GM19035 (cell line): ENCODE measurements at regions not wholly inside any gene's neighbourhood (a gene's known extent, or its start where the extent isn't known, plus 50 kb on each side); places are given as distances from the start of the nearest gene placed in this dataset.
"Not testable (repeated sequence)": the region's sequence is repeated elsewhere in the genome, so short reads cannot be mapped to it uniquely, and the experiment has no call there.

Experiments
- ATAC-seq: cut with Tn5 transposase; IDR thresholded peaks from one replicate; pipeline ENCODE4 v1.9.1; 2021; ENCODE audit not compliant: unreplicated experiment

GRCh38 chr2:59168766-59169165, 927.6 kb upstream of the FANCL start:
- no peak for ATAC-seq

DNA sequence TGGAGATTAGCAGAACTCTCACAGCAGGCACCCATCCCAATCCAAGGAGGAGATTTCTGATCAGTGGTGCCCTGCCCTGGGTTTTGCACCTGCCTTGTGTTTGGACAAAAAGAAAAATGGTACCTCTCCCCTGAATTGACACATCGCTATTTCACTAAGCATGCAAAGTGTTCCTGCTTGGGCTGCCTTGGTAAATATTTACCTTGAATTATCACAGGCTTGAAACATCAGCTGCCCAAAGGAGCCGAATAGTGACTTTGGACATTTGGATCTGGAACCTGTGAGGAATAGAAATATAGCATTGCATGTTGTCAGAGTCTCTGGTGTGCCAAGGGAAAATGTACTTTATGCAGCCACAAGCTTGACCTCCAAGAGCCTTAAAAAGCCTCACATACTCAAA, 926.4 kb upstream of the FANCL start:
- no peak for ATAC-seq

GRCh38 chr2:59157908-59158307, 916.8 kb upstream of the FANCL start:
- not testable (repeated sequence) for ATAC-seq

- no peak for ATAC-seq
Observed at GRCh38 chr2:59151805-59152204, 910.7 kb upstream of the FANCL start.

GRCh38 chr2:59150217-59150849, 909.2 kb upstream of the FANCL start:
- ATAC-seq: no peak

- no peak for ATAC-seq
Observed at GRCh38 chr2:59149271-59149670, 908.1 kb upstream of the FANCL start.

GRCh38 chr2:59112258-59112657, 871.1 kb upstream of the FANCL start:
- ATAC-seq: no peak

DNA sequence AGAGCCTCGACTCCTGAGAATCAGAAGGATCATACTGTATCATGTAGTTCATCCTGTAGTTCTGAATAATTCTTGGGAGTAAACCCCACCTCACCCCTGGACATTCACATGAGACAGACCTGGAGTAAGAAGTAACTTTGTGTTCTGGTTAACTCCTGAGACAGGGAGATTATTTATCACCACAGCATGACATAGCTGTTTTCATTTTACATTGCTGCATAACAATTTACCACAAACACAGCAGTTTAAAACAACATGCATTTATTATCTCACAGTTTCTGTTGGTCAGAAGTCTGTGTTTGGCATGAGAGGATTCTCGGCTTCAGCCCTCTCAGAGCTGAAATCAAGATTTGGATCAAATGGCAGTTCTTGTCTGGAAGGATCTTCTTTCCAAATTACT, 855.8 kb upstream of the FANCL start:
- ATAC-seq: no peak

DNA sequence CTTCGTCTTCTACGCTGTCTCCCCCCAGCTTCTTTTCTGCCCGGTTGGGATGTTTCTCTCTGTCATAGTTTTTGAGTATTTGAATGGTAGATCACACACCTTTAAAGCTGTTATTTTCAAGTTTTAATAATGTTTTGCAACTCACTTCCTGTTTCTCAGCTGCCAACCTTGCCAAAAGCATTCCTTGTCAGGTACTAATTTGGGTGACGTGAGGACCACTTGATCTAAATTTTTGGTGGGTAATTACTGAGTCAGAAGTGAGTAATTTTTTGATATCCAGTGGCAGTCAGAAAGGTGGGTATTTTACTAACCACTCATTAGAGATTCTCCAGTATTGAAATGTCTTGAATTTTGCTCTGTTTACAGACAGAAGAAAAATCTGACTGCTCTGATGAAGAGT, 852.4 kb upstream of the FANCL start:
- ATAC-seq: no peak

- ATAC-seq: no peak
Observed at GRCh38 chr2:59084326-59084725, 843.2 kb upstream of the FANCL start.

GRCh38 chr2:59083075-59083828, 842.1 kb upstream of the FANCL start:
- no peak for ATAC-seq

- ATAC-seq: no peak
Observed at GRCh38 chr2:59082657-59083056, 841.5 kb upstream of the FANCL start.

DNA sequence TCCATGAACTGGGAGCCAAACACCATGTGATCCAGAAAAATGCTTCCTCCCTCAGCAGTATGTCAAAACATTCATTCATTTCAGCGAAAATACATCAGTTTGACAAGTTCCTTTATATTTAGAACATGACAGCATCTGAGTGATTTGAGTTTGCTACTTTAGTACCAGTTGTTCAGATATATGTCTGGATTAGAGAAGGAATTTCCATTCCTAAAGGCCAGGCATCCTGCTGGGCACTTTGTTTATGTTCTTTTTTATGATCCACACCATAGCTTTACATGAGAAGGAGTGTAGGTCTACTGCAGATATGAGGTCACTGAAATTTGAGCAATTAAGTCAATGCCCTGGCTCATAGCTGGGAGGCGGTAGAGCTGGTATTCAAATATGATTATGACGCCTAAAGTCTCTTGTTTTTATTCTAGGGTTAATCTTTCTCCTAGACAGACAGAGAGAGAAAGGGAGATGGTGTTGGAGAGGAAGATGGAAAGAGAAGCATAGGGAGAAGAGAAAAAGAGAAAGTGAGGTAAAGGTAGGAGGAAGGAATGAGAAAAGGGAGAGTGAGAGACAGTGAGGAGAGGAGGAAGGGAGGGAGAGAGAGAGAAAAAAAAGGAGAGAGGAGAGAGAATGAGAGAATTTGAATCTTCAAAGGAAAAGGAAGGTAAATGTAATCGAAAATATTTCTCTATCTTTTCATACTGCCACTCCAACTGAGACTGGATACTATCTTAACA, 839.5 kb upstream of the FANCL start:
- no peak for ATAC-seq

GRCh38 chr2:59077981-59078531, 836.9 kb upstream of the FANCL start:
- no peak for ATAC-seq

GRCh38 chr2:59077026-59077725, 836.1 kb upstream of the FANCL start:
- ATAC-seq: no peak

DNA sequence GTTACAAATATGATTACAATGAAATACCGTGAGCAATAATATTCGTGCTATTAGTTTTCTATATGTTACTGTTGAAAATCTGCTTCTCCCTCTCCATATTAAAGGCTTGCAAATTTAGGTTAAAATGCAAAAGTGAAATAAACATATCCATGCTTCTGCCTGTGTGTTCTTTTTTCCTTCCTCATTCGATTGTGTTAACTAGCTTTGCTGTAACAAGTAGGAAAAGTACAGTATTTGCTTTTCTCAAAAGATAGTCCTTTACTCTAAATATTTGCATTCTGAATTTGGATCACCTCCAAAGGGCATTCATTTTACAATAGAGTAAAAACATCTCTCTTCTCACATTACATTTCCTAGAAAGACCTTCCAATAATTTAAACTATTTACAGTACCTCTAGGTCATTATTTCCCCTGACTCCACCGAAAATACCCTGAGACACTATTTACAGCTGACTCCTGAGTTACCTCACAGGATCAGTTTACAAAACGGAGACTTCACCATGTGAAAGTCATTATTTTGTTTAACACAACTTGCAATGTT, 835.0 kb upstream of the FANCL start:
- ATAC-seq: no peak

DNA sequence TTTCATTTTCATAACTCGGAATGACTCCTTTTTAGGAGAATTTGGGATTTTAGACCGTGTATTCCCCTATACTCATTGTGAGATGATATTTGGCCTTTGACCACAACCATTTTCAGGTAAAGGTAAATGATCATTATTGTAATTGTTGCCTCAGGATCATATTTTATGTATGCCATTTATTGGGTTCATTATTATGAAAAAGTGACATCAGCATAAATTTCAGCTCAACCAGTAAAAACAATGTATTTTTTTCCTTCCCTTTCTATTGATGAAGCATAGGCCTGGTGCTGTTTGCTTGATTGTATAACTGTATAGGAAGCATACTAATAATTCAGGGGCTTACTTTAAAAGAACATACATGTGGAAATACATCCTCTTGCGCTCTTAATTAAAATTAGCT, 832.9 kb upstream of the FANCL start:
- ATAC-seq: no peak

- ATAC-seq: no peak
Observed at GRCh38 chr2:59073286-59073685, 832.2 kb upstream of the FANCL start.

- no peak for ATAC-seq
Observed at GRCh38 chr2:59068255-59068654, 827.1 kb upstream of the FANCL start.

GRCh38 chr2:59066787-59067399, 825.8 kb upstream of the FANCL start:
- ATAC-seq: no peak
